ENCODE measurements at regions not wholly inside any gene's neighbourhood (a gene's known extent, or its start where the extent isn't known, plus 50 kb on each side); places are given as distances from the start of the nearest gene placed in this dataset.

- TF ChIP-seq CTCF (conservative IDR thresholded peaks at IDR 0.05; ENCODE audit: low read length) (no peak), EZH2phosphoT487 (IDR thresholded peaks at IDR 0.05; ENCODE audit: borderline replicate concordance, low read depth, low read length) (no peak)
These were observed 111.3 kb upstream of the PAQR3 start for GRCh38 chr4:79050541-79050880.

All from OCI-LY7 (cell line).